Activated CD8-positive, alpha-beta memory T cell treated with anti-CD3 and anti-CD28 coated beads for 1 hour (primary cell): ENCODE measurements at regions not wholly inside any gene's neighbourhood (a gene's known extent, or its start where the extent isn't known, plus 50 kb on each side); places are given as distances from the start of the nearest gene placed in this dataset.
A peak's percentile ranks its signal among the peaks of the same experiment; 100 is the strongest.
"Not testable (repeated sequence)": the region's sequence is repeated elsewhere in the genome, so short reads cannot be mapped to it uniquely, and the experiment has no call there.

Experiments
- DNase-seq, 2 donors: peaks; one replicate each; pipeline ENCODE4 v3.0.0-alpha.2; 2020; ENCODE audit warnings: low read depth in 1 of 2; ENCODE audit errors: extremely low read depth in 1 of 2

DNA sequence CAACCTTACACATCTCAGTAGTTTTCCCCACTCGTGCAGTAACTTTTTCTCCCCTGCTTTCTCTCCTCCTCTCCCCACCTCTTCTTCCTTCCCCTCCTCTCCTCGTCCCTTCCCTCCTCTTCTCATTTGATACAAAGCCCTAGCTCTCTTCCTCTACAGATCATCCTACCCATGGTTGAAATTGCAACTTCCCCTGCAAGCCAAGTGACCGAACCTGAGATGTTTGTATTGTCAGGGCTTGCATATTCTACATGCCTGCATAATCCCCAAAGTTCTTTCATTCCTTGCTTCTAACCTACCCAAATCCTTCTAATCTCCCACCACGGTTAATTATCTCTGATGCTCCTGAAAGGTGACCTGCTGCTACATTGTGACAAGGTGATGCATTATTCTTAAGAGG, 408.6 kb upstream of the AMELY start:
- not testable (repeated sequence) for DNase-seq

DNA sequence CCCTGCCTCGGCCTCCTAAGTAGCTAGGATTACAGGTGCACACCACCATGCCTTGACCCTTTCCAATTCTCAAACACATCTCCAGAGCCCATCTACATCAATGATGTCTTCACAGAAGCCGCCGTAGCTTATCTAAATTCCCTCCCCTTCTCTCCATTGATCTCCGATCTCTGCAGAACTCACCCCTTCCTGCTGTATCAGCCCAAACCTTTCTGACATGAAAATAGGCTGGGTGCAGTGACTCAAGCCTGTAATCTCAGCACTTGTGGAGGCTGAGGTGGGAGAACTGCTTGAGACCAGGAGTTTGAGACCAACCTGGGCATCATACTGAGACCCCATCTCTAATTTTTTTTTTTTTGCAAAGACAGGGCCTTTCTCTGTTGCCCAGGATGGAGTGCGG, 406.6 kb upstream of the AMELY start:
- no peak for DNase-seq

DNA sequence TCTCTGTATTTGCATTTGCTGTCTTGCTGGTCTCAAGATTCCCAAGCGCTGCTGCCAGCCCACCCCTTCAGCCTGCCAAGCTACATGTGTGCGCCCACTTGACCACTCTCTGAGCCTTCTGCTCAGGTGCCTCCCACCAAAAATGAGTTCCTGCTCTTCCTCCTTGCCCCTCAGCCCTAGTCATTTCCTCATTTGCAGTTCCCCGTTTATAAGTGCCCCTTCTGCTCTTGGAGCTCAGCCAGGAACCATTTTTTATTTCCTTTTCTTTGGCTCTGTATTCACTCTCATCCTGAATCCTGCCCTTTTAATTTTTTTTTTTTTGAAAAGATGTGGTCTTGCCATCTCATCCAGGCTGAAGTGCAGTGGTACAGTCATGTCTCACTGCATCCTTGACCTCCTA, 406.0 kb upstream of the AMELY start:
- no peak for DNase-seq

DNA sequence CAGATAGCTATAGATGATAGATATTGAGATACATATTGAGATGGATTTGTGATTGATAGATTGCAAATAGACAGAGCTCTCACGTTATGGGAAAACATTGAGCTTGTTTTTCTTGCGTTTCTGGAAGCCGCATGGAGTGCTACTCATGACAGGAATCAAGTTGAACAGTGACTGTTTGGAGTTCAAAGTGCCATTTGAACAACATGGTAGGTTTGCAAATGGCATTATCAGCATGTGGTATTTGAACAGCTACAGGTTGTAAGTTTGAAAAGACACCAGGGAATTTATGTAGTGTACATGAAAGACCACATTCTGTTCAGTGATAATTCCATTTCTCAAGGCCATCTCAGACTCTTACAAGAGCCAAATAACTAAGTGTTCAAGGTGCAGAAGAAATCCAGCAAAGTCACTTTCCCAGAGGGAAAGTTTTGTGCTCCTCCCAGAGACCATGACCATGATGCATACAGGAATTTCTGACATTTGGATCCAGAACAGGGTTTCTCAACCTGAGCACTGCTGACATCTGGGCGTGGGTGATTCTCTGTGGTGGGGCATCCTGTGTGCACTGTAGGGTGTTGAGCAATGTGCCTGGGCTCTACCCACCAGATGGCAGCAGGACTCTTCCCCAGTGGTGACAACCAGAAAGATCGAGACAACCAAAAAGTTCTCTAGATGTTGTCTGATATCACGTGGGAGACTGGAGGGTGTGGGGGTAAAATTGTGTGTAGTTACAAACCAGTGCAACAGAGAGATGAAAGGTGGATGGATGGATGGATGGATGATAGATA, 399.1 kb upstream of the AMELY start:
- peak in 1 of 2 donors; percentile 35 for DNase-seq

DNA sequence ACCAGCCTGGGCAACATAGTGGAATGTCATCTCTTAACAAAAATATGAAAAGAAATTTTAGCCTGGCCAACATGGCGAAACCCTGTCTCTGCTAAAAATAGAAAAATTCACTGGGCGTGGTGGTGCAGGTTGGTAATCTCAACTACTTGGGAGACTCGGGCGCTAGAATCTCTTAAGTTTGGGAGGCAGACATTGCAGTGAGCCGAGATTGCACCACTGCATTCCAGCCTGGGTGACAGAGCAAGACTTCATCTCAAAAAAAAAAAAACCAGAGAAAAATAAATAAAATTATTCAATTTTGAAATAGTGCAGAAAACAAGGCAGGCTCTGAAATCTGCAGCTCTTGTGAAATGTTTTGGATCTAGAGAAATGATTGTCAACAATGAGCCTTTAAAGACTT, 397.3 kb upstream of the AMELY start:
- DNase-seq = no peak

DNA sequence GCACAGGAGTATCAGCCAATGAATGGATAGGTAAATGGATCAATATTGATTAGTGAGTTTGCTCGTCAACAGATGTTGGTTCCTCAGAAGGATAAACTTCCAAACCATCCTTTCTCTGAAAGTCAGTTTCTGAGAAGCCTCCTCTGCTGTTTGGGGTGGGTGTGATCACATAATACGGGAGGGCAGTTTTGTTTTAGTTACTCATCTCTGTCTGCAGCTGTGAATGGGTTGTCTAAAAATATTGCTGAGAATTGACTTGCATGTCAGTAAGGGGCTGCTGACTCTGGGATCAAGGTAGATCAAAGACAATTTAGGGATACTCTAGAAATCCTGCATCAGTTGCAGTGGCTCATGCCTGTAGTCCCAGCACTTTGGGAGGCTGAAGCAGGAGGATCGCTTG, 390.8 kb upstream of the AMELY start:
- no peak for DNase-seq

DNA sequence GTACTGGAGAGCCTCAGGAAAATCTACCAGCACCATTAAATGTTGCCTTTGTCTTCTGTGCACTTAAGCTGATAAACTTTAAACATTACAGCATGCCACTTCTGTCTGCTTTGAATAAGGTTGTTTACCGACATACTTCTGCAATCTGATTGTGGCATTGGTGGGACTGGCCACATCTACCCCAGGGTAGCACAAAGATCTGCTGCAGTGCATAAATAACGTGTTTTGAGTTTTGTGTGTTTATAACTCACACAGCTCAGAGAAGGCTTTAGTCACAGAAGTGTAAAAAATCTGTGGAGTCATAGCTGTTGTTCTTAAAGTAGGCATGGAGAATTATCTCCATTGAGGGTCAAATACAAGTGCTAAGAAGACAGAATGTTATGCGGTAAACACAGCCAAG, 388.4 kb upstream of the AMELY start:
- DNase-seq = no peak

DNA sequence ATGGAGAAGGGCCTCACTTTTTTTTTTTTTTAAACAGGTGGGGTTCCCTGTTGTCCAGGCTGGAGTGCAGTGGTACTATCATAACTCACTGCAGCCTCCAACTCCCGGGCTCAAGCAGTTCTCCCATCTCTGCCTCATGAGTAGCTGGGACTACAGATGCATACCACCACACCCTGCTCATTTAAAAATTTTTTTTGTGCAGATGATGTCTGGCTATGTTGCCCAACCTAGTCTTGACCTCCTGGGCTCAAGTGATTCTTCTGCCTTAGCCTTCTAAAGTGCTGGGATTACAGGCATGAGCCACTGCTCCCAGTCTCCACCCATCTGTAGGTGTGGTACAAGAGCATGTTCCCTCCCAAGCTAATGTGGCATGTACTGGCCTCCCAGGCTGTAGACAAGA, 380.6 kb upstream of the AMELY start:
- no peak for DNase-seq

DNA sequence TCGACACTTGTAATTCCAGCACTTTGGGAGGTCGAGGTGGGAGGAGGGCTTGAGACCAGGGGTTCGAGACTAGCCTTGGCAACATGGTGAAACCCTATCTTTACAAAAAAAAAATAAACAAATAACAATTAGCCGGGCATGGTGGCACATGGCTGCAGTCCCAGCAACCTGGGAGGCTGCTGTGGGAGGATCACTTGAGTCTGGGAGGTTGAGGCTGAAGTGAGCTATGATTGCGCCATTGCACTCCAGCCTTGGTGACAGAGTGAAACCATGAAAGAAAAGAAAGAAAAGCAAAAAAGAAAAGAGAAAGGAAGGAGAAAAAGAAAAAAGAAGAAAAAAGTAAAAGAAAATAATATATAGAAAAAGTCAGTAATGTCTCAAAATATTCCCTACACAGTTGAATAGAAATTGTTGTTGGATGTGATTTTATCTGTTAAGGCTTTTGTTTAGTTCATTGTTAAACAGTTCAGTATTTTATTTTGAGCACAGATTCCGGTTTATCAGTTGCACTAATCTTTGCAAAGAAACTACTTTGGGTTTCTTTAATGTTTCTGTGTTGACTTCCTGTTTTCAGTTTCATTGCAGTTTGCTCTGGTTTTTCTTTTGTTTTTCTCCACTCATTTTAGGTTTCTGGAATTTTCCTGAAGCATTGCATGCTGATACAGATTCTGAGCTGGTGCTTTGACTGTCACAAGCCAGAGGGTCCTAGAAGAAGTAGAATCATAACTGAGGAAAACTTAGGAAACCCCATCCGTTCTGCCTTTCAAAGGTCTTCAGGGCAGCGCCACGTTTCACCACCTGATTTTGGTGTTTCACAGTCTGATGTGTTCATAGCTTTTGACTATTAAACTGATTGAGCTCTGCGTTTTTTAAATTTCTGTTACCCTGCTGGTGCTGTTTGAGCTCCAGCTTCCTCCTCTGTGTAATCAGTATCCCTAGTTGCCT, 378.6 kb upstream of the AMELY start:
- no peak for DNase-seq

DNA sequence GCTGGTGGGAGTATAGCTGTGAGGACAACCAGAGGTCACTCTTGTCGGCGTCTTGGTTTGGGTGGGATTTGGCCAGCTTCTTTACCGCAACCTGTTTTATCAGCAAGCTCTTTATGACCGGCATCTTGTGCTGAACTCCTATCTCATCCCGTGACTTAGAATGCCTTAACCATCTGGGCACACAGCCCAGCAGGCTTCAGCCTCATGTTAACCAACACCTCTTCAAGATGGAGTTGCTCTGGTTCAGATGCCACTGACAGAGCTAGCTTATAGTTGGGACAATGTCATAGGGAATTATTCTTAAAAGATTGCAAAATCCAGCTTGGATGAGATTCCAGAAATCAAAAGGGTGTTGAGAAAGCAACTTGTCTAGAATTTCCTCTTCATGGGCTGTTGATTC, 377.1 kb upstream of the AMELY start:
- no peak for DNase-seq

DNA sequence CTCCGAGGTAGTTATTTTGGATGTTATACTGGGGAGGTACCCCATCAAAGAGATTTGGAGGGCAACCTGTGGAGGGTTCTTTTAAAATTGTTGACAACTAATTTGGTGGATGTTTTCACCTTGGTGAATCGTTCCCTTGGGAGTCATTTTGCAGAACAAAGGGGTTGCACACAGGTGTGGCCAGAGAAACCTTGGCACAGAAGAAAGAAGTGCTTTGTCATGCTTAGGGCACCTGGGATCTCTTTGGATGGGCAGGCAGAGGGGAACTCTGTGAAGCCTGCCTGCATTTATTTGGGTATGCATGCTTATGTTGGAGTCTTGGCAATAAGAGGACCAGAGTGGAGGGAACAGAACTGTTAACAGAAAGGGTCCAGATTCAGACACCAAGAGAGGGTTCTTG, 376.4 kb upstream of the AMELY start:
- not testable (repeated sequence) for DNase-seq

DNA sequence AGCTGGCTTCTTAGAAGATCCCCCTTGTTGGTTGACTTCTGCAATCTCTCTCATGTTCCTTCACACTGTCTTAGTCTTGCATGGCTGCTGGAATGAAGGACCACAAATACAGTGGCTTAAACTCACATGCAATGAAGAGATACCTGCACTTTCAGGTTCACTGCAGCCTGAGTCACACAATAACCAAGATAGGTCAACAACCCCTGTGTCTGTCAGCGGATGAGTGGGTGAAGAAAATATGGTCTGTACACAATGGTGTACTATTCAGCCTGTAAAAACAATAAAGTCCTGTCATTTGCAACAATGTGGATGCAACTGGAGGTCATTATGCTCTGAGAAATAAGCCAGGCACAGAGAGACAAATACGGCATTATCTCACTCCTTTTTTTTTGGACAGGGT, 373.8 kb upstream of the AMELY start:
- DNase-seq = no peak

DNA sequence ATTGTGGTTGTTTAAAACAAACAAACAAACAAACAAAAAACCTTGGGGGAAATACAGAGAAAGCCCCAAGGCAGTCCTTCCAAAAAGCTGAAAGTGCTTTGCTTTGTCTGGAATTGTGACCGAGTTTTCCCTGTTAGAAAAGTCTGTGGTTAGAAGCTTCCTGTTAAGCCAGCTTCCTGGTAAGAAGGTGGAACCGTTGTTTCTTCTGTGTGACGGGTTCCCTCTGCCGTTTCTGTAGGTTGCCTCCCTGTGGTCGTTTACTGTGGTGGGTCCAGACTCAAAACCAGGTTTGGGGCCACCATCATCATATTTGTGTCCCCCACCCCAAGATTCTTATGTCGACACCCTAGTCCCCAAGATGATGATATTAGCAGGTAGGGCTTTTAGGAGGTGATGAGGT, 371.4 kb upstream of the AMELY start:
- no peak for DNase-seq

DNA sequence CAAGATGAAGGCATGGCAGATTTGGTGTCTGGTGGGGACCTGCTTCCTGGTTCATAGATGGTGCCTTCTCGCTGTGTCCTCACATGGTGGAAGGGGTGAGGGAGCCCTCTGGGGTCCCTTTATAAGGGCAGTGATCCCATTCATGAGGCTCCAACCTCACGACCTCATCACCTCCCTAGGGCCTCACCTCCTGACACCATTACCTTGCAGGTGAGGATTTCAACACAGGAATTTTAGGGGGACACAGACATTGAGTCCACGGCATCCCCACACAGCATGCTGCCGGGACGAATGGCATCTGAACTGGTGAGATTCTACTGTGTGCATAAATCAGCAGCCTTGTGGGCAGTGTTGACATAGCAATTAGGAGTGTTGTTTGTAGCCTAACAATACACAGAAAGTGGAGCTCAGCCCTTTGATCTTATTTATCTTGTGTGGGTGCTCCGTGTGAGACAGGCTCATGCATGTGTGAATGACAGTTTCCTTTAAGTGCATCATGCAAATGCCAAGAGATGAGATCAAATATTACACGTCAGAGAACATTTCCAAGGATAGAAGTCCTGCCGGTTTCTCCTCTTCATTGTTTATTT, 368.7 kb upstream of the AMELY start:
- not testable (repeated sequence) for DNase-seq

DNA sequence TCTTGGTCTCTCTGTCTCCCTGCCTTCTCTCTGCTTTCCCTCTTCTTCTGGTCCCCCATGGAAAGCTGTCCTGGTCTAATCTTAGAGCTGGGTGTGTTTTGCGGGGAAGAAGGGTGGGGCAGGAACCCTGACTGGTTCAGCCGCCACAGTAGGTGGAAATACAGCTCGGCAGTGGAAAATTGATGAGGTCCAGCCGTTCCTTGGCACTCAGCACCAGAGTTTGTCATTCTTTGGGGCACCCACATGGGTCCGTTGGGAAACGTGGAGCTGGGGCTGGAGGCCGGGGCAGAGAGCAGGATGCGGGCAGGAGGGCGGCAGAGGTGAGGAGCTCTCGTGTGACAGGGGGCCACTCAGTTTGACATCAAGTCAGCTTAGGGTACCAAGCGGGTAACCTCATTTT, 364.2 kb upstream of the AMELY start:
- no peak for DNase-seq

DNA sequence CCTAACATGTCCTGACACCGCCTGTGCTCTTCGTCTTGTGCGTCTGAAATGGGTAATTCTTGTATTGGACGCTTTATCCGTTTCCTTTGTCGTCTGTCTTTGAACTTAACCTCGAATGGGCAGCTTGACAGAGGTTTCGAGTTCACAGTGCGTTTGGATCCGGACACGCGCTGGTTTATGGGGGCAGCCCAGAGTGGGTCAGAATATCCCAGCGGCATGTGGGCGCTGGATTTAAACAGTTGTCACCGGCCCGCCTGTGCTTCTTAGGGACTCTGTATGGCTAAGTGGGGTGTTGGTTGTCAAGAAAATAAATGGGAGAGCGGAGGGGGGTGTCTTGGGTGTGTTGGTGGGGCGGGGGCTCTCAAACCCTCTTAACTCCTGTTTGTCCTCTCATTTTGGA, 363.5 kb upstream of the AMELY start:
- DNase-seq = no peak

DNA sequence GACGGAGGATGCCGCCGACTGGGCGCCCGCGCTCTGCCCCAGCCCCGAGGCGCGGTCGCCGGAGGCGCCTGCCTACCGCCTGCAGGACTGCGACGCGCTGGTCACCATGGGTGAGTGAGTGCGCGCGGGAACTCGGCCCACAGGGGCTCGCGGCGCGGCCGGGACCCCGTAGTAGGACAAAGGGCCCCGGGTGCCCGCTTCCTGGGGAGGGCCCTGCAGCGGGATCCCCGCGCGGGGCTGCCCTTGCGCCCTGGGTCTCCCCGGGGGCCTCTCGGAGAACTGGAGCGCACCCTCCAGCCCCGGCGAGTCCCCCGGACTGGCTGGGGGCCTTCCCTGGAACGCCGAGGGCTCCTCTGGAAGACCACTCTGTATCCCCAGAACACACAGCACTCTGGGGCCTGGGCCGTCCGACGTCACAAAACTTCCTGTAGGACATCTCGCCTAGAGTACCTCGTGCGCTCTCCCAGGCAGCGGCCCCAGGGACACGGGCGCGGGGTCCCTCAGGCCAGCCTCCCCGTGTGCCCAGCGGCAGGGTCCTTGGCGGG, 362.9 kb upstream of the AMELY start:
- no peak for DNase-seq

DNA sequence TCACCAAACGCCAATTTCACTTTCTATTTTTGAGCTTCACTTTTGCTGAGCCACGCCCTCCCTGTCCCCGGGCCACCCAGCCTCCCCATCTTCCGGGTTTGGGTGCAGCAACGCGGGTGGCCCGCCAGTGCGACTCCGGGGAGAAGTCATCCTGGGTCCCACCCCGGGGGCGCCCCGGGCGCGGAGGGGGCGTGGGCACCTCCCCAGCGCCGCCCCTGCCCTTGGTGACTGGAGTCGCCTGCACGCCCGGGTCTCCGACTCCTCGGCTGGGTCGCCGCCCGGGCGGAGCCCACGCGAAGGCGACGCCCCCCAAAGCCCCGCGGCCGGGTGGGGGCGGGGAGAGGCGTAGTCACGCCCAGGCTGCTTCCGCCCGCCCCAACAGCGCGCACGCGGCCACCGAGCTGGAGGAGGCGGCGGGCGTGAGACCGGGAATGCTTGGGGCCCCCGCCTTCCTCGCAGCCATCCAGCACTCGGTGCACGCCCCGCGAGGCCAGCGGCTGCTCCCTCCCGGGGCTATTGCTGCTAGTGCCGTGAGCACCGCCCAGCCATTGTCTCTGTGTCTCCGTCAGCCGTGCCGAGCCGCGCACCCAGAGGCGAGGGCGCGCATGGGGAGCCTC, 362.1 kb upstream of the AMELY start:
- peak in 1 of 2 donors; percentile 78 for DNase-seq

DNA sequence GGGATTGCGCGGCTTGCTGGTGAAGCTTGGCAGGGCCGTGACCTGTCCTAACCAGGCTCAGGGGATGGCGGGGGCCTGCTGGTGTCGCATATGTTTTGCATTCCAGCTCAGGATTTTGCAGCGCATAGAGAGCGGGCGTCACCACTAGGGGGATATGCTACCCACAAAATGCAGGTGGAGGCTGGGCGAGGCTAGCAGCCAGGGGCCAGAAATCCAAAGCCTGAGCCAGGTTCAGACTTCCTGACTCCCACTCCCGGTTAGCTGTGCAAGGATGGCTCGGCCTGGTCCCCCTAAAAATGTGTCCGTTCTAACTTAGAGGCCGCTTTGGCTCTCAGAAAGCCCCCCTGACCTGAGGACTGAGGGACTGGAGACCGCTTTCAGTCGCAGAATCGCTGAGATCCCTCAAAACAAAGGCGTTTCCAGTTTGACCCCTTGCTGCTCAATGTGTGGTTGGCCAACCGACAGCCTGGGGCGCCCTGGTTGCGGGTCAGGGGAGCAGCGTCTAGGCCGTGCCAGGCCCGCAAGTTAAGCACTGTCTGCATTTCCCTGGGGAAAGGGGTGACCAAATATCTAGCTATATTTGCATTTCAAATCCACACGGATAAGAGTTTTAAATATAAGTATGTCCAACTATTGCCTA, 361.1 kb upstream of the AMELY start:
- peak in 1 of 2 donors; percentile 42 for DNase-seq

DNA sequence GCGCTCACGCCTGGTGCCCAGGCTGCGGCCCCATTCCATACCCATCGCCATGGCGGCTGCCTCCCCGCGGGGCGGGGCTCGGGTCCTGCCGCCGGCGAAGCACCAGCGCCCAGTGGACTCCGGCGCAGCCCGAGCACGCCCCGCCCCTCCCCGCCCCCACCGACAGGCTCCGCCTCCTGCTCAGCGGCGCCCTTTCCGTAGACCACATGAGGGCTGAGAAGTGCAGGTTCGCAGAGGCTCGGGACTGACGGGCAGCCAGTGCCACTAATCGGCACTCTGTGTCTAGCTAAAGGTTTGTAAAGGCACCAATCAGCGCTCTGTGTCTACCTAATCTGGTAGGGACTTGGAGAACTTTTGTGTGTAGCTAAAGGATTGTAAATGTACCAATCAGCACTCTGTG, 352.2 kb upstream of the AMELY start:
- DNase-seq = no peak
